T1000 (cell line): ENCODE measurements at regions not wholly inside any gene's neighbourhood (a gene's known extent, or its start where the extent isn't known, plus 50 kb on each side); places are given as distances from the start of the nearest gene placed in this dataset.
A peak's percentile ranks its signal among the peaks of the same experiment; 100 is the strongest.

Experiments used
- DNase-seq: peaks from one replicate; lab custom pipeline; 2025; ENCODE audit warnings: mixed read lengths; lab: John Stamatoyannopoulos, UW

GRCh38 chr5:39801306-39801705 is 376.5 kb upstream of the DAB2 start:
- no peak for DNase-seq

- DNase-seq = no peak
Measured at GRCh38 chr5:39800042-39800601, 375.3 kb upstream of the DAB2 start.

GRCh38 chr5:39799242-39799641 is 374.5 kb upstream of the DAB2 start:
- DNase-seq = no peak

- no peak for DNase-seq
Measured at GRCh38 chr5:39794513-39795210, 369.9 kb upstream of the DAB2 start.

GRCh38 chr5:39785410-39785809 is 360.6 kb upstream of the DAB2 start:
- DNase-seq = no peak

- DNase-seq = no peak
Measured at GRCh38 chr5:39783756-39784421, 359.1 kb upstream of the DAB2 start.

- DNase-seq = no peak
Measured at GRCh38 chr5:39780347-39780746, 355.6 kb upstream of the DAB2 start.

GRCh38 chr5:39779831-39780230 is 355.1 kb upstream of the DAB2 start:
- DNase-seq = no peak

GRCh38 chr5:39775797-39776365 is 351.1 kb upstream of the DAB2 start:
- peak; percentile 5 for DNase-seq

- peak; percentile 34 for DNase-seq
Measured at GRCh38 chr5:39775086-39775796, 350.5 kb upstream of the DAB2 start.

- no peak for DNase-seq
Measured at GRCh38 chr5:39774605-39775004, 349.8 kb upstream of the DAB2 start.

- no peak for DNase-seq
Measured at GRCh38 chr5:39772307-39772706, 347.5 kb upstream of the DAB2 start.

GRCh38 chr5:39767916-39768315 is 343.1 kb upstream of the DAB2 start:
- no peak for DNase-seq

- DNase-seq = no peak
Measured at GRCh38 chr5:39765366-39765765, 340.6 kb upstream of the DAB2 start.

GRCh38 chr5:39762761-39763160 is 338.0 kb upstream of the DAB2 start:
- no peak for DNase-seq

GRCh38 chr5:39761199-39761950 is 336.6 kb upstream of the DAB2 start:
- DNase-seq = no peak

GRCh38 chr5:39760385-39761198 is 335.8 kb upstream of the DAB2 start:
- peak; percentile 47 for DNase-seq

- DNase-seq = no peak
Measured at GRCh38 chr5:39759701-39760100, 334.9 kb upstream of the DAB2 start.

- DNase-seq = no peak
Measured at GRCh38 chr5:39758426-39758825, 333.6 kb upstream of the DAB2 start.

- no peak for DNase-seq
Measured at GRCh38 chr5:39757131-39757530, 332.4 kb upstream of the DAB2 start.

- DNase-seq = peak; percentile 40
Measured at GRCh38 chr5:39755986-39756385, 331.2 kb upstream of the DAB2 start.
